GM12801 (cell line): ENCODE measurements at regions not wholly inside any gene's neighbourhood (a gene's known extent, or its start where the extent isn't known, plus 50 kb on each side); places are given as distances from the start of the nearest gene placed in this dataset.

Source experiments
- CTCF ChIP-seq: IDR thresholded peaks from one replicate; pipeline ENCODE4 v1.5.1; 2011; ENCODE audit warnings: control low read depth; ENCODE audit not compliant: insufficient read length; ENCODE audit errors: extremely low read depth

GRCh38 chr17:74019860-74020259 lies 183.6 kb upstream of the RPL38 start:
- TF ChIP-seq CTCF = no peak

- no peak for TF ChIP-seq CTCF
Measured at GRCh38 chr17:74020522-74020921, 183.0 kb upstream of the RPL38 start.

- TF ChIP-seq CTCF = no peak
Measured at GRCh38 chr17:74024871-74025531, 178.5 kb upstream of the RPL38 start.

DNA sequence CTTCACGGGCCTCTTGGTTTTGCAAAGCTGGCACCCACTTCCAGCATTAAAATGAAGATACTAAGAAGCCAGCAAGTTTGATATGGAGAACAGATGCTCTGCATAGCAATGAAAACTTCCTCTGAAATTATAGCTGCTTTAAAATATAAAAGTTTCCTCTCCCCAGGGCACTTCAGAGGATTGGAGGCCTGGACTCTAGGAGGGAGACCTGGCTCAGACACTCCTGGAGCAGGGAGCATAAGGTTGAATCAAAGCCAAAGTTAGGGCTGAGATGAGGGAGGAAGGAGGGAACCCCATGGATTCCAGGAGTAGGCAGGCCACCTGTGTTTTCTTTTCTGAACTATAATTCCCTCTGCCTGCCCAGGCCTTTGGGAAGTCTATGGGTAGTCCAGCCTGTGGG lies 176.0 kb upstream of the RPL38 start:
- no peak for TF ChIP-seq CTCF

GRCh38 chr17:74028354-74029116 lies 174.9 kb upstream of the RPL38 start:
- no peak for TF ChIP-seq CTCF

DNA sequence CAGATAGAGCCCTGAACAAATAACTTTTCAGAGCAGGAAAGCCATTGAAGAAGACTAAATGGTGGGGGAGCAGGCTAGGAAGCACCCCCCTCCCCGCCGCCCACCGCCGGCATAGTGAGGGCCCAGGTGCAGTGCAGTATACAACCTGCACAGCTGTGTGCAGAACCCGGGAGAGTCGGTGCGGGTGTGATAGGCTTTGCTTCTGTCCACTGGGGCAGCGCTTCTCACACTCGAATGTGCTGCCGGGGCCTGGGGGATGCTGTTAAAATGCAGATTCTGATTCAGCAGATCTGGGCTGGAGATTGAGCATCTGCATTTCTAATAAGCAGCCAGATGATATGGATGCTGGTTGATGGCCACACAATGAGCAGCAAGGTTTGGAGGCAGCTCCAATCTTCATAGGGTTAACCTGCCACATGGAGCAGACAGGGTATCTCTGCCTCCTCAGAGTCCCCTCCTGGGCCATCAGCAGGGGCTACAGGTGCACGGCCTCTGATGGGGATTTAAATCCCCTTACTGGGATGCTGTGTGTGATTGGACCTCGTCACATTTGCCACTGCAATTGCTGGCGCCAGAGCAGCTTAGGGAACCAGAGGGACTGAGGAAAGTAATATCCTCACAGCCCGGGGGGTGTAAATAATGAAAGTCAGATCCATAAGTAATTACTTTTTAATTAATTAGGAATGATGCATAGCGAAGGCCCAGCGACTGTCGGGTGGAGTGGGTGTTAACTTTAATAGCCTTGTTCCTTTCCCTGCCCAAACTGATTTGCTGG lies 172.0 kb upstream of the RPL38 start:
- TF ChIP-seq CTCF = no peak

DNA sequence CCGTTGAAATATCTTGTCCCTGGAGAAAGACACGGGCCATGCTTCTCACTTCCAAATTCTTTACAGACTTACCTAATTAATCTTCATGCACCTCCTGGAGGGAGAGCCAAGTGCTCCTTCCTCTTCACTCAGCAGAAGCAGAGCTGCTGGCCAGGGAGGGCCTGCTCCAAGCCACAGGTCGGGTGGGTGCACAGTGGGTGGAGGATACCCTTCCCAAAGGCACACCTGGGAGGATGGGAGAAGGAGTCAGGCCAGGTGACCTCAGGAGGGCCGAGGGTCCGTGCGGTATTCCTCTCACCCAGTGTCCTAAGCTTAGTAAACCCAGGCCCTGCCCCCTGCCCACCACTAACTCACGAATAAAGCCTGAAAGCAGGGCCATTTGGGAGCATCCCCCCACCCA lies 171.3 kb upstream of the RPL38 start:
- no peak for TF ChIP-seq CTCF
